Omental fat pad (tissue), 3 donors: ENCODE measurements at regions not wholly inside any gene's neighbourhood (a gene's known extent, or its start where the extent isn't known, plus 50 kb on each side); places are given as distances from the start of the nearest gene placed in this dataset.

Source experiments
- ATAC-seq: fragments of 150-250 bp; one replicate; pipeline ENCODE4 v1.9.1; 2016; ENCODE audit warnings: mild to moderate bottlenecking, moderate library complexity; ENCODE audit not compliant: low FRiP score
- DNase-seq: peaks from one replicate; pipeline ENCODE4 v3.0.0-alpha.2; 2019; ENCODE audit warnings: low spot score
- TF ChIP-seq, protein P1 (sequence below), 3 donors: fragments of 450-650 bp; IDR thresholded peaks; one replicate each; pipeline ENCODE4 v1.5.1; 2016 to 2017; ENCODE audit warnings: antibody characterized with exemption in 3 of 3, mild to moderate bottlenecking in 3 of 3, moderate library complexity in 2 of 3

DNA sequence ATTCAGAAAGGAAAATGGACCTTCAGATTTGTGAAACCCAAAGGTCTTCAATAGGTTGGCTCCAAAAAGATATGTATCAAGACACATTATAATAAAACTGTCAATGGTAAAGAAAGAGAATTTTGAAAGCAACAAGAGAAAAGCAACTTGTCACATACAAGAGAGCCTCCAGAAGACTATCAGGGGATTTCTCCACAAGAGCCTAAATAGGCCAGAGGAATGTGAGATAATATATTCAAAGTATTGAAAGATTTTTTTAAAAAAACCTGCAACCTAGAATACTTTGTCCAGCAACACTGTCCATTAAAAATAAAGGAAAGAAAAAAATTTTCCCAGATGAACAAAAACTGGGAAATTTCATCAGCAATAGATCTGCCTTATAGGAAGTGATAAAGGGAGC, 869.6 kb upstream of the ADGRL2 start:
- ATAC-seq = no peak
- TF ChIP-seq, protein P1, sequence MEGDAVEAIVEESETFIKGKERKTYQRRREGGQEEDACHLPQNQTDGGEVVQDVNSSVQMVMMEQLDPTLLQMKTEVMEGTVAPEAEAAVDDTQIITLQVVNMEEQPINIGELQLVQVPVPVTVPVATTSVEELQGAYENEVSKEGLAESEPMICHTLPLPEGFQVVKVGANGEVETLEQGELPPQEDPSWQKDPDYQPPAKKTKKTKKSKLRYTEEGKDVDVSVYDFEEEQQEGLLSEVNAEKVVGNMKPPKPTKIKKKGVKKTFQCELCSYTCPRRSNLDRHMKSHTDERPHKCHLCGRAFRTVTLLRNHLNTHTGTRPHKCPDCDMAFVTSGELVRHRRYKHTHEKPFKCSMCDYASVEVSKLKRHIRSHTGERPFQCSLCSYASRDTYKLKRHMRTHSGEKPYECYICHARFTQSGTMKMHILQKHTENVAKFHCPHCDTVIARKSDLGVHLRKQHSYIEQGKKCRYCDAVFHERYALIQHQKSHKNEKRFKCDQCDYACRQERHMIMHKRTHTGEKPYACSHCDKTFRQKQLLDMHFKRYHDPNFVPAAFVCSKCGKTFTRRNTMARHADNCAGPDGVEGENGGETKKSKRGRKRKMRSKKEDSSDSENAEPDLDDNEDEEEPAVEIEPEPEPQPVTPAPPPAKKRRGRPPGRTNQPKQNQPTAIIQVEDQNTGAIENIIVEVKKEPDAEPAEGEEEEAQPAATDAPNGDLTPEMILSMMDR (IDR thresholded peaks at IDR 0.05) = no peak
- no peak for DNase-seq

DNA sequence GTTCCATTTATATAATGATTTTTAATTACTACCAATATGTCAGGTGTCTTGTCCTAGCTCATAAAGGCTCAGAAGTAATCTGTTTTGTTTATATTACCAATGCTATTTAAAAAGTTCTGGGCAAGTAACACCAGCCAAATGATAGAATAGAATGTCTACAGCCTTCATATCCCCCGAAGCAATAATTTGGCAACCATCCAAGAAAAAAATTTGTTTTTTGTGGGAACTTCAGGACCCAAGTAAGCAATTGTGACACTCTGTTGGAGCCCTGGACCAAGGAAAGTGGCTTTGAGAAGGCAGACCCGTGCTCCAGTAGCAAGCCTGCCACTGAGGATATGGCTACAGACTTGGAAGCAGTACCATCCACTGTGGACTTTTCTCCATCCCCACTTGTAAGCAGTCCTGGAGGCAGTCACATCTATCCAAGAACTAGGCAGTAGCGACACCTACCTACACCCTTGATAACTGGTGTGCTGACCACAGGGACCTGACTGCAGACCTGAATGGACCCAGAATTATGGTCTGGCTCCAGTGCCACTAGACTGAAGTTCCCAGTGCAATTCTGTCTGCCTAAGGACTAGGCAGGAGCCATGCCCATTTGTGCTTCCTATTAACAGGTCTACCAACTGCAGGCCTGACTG, 870.7 kb upstream of the ADGRL2 start:
- TF ChIP-seq, protein P1 (IDR thresholded peaks at IDR 0.05) = no peak
- no peak for DNase-seq
- no peak for ATAC-seq

DNA sequence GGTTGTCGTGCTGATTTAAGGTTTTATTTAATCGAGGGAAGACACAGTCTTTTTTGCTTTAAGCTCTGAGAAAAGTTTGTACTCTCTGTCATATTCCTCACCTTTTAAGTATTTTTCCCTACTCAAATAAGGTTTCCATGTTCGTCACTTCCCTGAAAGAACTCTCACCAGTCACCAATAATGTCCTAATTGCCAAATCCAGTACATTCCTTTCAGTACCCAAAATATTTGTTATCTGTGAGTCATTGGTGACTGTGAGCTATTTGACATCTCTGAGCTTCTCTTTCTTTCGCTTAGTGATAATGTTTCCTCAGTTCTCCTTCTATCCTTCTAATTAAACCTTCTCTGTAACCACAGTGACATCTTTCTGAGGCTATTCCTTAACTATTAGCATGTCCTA, 874.2 kb upstream of the ADGRL2 start:
- no peak for ATAC-seq

DNA sequence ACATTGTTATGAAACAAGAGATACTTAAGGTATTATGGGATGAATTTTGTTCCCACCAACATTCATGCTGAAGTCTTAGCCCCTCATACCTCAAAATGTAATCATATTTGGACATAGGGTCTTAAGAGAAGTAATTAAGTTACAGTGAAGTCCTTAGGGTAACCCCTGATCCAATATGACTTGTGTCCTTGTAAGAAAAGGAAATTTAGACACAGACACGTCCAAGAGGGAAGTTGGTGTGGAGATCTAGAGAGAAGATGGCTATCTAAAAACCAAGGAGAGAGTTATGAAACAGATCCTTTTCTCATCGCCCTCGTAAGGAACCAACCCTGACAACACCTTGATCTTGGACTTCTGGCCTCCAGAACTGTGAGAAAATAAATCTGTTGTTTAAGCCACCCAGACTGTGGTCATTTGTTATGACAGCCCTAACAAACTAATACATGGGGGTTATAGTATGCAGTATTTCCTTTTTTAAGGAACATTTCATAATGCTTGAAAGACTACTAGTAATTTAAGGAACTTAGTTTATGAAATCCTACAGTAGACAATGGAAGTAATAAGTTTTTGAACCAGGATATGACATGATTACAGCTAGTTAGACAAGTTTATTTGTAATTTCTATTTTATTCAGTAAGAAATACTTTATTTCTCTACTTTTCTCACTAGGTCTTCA, 875.5 kb upstream of the ADGRL2 start:
- DNase-seq (no peak), ATAC-seq (no peak)
- TF ChIP-seq, protein P1 (IDR thresholded peaks at IDR 0.05) = no peak

More for the DNA sequence above, 874.2 kb upstream of the ADGRL2 start:
- DNase-seq = no peak
- TF ChIP-seq, protein P1 (IDR thresholded peaks at IDR 0.05) = no peak

DNA sequence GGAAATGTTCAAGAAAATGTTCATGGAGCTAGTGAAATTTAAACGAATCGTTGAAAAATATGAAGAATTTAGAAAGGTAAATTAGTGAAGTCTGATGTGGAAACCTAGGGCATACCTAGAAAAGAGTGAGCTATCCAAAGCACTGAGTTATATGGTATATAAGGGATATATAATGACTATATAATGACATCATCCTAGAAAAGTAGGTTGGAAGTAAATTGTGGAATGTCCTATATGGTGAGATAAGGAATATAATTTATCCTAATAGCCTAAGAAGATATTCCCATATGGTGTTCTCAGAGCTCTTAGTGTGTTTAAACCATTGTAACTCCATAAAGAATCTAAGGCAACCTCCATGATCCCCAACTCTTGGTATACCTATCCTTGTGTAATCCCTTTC, 876.4 kb upstream of the ADGRL2 start:
- DNase-seq (no peak), ATAC-seq (no peak)
- TF ChIP-seq, protein P1 (IDR thresholded peaks at IDR 0.05) = no peak

DNA sequence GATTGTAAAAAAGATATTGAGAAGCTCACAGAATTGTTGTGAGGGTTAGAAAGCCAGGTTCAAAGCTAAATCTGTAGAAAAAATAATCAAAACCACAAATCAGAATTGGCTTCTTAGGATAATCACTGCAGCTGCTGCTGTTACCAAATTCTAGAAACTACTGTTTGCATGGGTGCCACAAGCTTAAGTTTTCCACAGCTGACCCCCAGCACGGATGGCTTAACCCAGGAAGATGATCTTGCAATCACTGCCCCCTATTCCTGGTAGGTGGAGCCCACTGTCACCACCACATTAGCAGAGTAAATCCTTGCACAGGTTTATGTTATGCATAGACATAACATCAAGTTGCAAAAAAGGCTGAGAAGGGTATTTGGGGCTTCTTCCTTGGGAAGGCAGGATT, 877.8 kb upstream of the ADGRL2 start:
- TF ChIP-seq, protein P1 (IDR thresholded peaks at IDR 0.05) = no peak
- DNase-seq (no peak), ATAC-seq (no peak)

DNA sequence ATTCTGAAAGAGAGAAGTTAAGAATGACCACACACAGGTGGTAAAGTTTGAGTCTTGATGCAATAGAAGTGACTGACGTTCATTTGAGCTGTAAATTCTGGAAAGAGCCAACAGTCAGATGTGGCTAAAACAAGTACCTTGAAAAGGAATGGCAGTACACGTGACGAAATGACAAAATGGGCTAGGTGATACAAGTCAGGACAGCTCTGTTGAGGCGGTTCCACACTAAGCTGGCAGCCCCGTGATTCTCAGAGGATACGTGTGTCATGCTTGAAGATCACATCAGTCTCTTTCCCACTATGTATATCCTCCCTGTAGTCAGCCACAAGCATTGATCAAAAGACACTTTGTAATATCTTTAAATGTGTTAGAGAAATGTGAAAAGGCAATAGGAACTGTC, 881.3 kb upstream of the ADGRL2 start:
- TF ChIP-seq, protein P1 (IDR thresholded peaks at IDR 0.05) = no peak
- no peak for DNase-seq

More for the DNA sequence above, 881.3 kb upstream of the ADGRL2 start:
- no peak for ATAC-seq
